ENCODE measurements at regions not wholly inside any gene's neighbourhood (a gene's known extent, or its start where the extent isn't known, plus 50 kb on each side); places are given as distances from the start of the nearest gene placed in this dataset.
"Not testable (repeated sequence)": the region's sequence is repeated elsewhere in the genome, so short reads cannot be mapped to it uniquely, and the experiment has no call there.

DNA sequence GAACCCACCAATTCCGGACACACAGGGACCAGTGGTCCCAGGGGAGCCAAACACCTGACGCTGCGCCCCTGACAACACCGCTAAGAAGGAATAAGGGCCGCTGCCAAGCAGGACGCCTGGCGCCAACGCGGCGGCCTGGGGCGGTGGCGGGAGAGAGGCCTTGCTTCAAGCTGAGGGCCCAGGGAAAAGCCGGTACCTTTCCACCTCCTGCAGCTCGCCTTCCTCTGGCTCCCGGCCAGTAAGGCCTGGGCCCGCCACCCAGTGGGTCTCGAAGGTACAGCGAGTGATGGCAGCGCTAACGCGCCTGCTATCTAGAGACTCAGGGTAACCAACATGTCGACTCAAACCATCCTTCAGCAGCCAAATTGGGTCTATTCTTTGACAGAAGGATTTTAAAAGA lies 1074.1 kb downstream of the SI start:
- Histone ChIP-seq H3K9ac (ENCODE audit: low read length in 2 of 2) (no peak overlapping the region), H3K36me3 (ENCODE audit: control insufficient read depth in 2 of 2, insufficient read depth in 2 of 2, low read length in 2 of 2) (no peaks in the 10 kb centered on the region), H3K27ac (ENCODE audit: low read length) (no peak overlapping the region), H3K4me1 (ENCODE audit: control insufficient read depth, insufficient read depth, low read length) (no peaks in the 10 kb centered on the region), H3K4me3 (ENCODE audit: low read length in 2 of 2) (no peak overlapping the region), H3K27me3 (ENCODE audit: control insufficient read depth in 1 of 2, insufficient read depth in 2 of 2, low read length in 2 of 2) (no peaks in the 10 kb centered on the region), H3K9me3 (ENCODE audit: control insufficient read depth in 2 of 2, low read length in 2 of 2) (no peaks in the 10 kb centered on the region)

- H3K27me3 ChIP-seq (ENCODE audit: control insufficient read depth in 1 of 2, insufficient read depth in 2 of 2, low read length in 2 of 2); H3K36me3 ChIP-seq (ENCODE audit: control insufficient read depth in 2 of 2, insufficient read depth in 2 of 2, low read length in 2 of 2); H3K4me3 ChIP-seq (ENCODE audit: low read length in 2 of 2); H3K4me1 ChIP-seq (ENCODE audit: control insufficient read depth, insufficient read depth, low read length); H3K27ac ChIP-seq (ENCODE audit: low read length); H3K9me3 ChIP-seq (ENCODE audit: control insufficient read depth in 2 of 2, low read length in 2 of 2); H3K9ac ChIP-seq (ENCODE audit: low read length in 2 of 2): not testable (repeated sequence)
These were observed 1075.3 kb downstream of the SI start for GRCh38 chr3:164003016-164003415.

GRCh38 chr3:163983940-163984339 lies 1094.4 kb downstream of the SI start:
- Histone ChIP-seq H3K36me3 (ENCODE audit: control insufficient read depth in 2 of 2, insufficient read depth in 2 of 2, low read length in 2 of 2) (no peaks in the 10 kb centered on the region), H3K4me3 (ENCODE audit: low read length in 2 of 2) (no peak overlapping the region), H3K27ac (ENCODE audit: low read length) (no peak overlapping the region)

GRCh38 chr3:163971861-163972260 lies 1106.4 kb downstream of the SI start:
- Histone ChIP-seq H3K4me1 (ENCODE audit: control insufficient read depth, insufficient read depth, low read length) (no peaks in the 10 kb centered on the region), H3K9ac (ENCODE audit: low read length in 2 of 2) (no peak overlapping the region), H3K9me3 (ENCODE audit: control insufficient read depth in 2 of 2, low read length in 2 of 2) (no peaks in the 10 kb centered on the region)

More at GRCh38 chr3:163983940-163984339, 1094.4 kb downstream of the SI start:
- no peak overlapping the region for H3K9ac ChIP-seq (ENCODE audit: low read length in 2 of 2)
- no peaks in the 10 kb centered on the region for H3K4me1 ChIP-seq (ENCODE audit: control insufficient read depth, insufficient read depth, low read length)
- H3K9me3 ChIP-seq (ENCODE audit: control insufficient read depth in 2 of 2, low read length in 2 of 2) = no peaks in the 10 kb centered on the region
- no peaks in the 10 kb centered on the region for H3K27me3 ChIP-seq (ENCODE audit: control insufficient read depth in 1 of 2, insufficient read depth in 2 of 2, low read length in 2 of 2)

DNA sequence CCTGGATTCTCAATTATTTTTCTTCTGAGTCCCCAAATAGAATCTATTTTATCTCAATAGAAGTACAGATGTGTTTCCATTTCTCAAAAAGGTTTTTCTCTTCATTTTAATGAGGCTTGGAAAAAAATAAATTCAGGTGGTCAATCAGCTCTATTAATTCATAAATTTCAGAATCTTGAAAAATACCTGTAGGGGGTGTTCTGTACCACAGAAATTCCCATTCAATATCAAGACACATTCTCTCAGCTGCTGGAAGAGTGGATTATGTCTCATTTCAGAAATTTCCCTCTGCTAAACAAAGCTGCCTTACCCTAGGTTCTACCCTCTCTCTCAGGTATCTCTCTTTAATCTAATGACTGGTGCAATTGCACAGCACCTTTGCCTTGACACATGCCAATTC lies 1121.2 kb downstream of the SI start:
- Histone ChIP-seq H3K4me1 (ENCODE audit: control insufficient read depth, insufficient read depth, low read length) (no peaks in the 10 kb centered on the region), H3K9me3 (ENCODE audit: control insufficient read depth in 2 of 2, low read length in 2 of 2) (no peaks in the 10 kb centered on the region), H3K27ac (ENCODE audit: low read length) (no peak overlapping the region), H3K27me3 (ENCODE audit: control insufficient read depth in 1 of 2, insufficient read depth in 2 of 2, low read length in 2 of 2) (no peaks in the 10 kb centered on the region), H3K9ac (ENCODE audit: low read length in 2 of 2) (no peak overlapping the region), H3K36me3 (ENCODE audit: control insufficient read depth in 2 of 2, insufficient read depth in 2 of 2, low read length in 2 of 2) (no peaks in the 10 kb centered on the region), H3K4me3 (ENCODE audit: low read length in 2 of 2) (no peak overlapping the region)

More at GRCh38 chr3:163971861-163972260, 1106.4 kb downstream of the SI start:
- Histone ChIP-seq H3K36me3 (ENCODE audit: control insufficient read depth in 2 of 2, insufficient read depth in 2 of 2, low read length in 2 of 2) (no peaks in the 10 kb centered on the region), H3K4me3 (ENCODE audit: low read length in 2 of 2) (no peak overlapping the region), H3K27me3 (ENCODE audit: control insufficient read depth in 1 of 2, insufficient read depth in 2 of 2, low read length in 2 of 2) (no peaks in the 10 kb centered on the region), H3K27ac (ENCODE audit: low read length) (no peak overlapping the region)

DNA sequence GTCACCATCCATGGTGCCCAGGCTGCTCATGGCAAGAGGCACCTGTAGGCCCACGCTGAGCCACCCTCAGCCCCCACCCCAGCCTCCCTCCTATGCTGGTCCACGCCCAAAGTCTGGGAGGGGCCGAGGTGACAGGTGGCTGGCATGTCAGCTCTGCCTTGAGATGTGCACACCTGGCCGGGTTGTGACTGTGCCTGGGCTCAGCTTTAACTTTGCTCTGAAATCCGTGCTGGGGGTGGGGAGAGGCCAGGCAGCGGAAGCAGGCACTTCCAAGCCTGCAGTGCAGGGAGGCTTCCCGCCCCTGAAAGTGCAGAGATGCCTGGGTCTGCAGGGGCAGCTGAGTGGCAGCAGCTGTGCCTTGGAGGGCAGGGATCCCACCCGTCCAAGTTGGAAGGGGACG lies 1124.8 kb downstream of the SI start:
- Histone ChIP-seq H3K4me3 (ENCODE audit: low read length in 2 of 2) (no peak overlapping the region), H3K27ac (ENCODE audit: low read length) (no peak overlapping the region), H3K9me3 (ENCODE audit: control insufficient read depth in 2 of 2, low read length in 2 of 2) (no peaks in the 10 kb centered on the region), H3K27me3 (ENCODE audit: control insufficient read depth in 1 of 2, insufficient read depth in 2 of 2, low read length in 2 of 2) (no peaks in the 10 kb centered on the region), H3K4me1 (ENCODE audit: control insufficient read depth, insufficient read depth, low read length) (no peaks in the 10 kb centered on the region), H3K9ac (ENCODE audit: low read length in 2 of 2) (no peak overlapping the region), H3K36me3 (ENCODE audit: control insufficient read depth in 2 of 2, insufficient read depth in 2 of 2, low read length in 2 of 2) (no peaks in the 10 kb centered on the region)

DNA sequence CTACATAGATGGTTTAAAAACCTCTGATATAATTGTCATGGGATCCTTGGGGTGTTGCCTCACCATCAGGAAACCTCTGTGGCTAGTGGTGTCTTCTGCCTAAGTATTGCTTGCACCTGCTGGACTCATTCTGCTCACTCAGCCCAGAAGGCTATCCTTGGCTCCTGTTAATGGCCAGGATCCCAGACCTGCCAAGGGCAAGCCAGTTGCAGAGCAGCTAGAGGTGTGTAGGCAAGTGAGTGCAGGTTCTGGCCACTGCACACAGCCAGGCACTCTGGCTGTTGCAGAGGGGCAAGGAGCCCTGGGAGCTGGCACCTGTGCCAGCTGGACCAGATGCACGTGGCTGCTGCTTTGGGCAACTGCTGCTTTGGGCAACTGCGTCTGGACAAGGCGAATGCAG lies 1125.8 kb downstream of the SI start:
- Histone ChIP-seq H3K9me3 (ENCODE audit: control insufficient read depth in 2 of 2, low read length in 2 of 2) (no peaks in the 10 kb centered on the region), H3K4me3 (ENCODE audit: low read length in 2 of 2) (no peak overlapping the region), H3K4me1 (ENCODE audit: control insufficient read depth, insufficient read depth, low read length) (no peaks in the 10 kb centered on the region), H3K9ac (ENCODE audit: low read length in 2 of 2) (no peak overlapping the region), H3K36me3 (ENCODE audit: control insufficient read depth in 2 of 2, insufficient read depth in 2 of 2, low read length in 2 of 2) (no peaks in the 10 kb centered on the region), H3K27ac (ENCODE audit: low read length) (no peak overlapping the region), H3K27me3 (ENCODE audit: control insufficient read depth in 1 of 2, insufficient read depth in 2 of 2, low read length in 2 of 2) (no peaks in the 10 kb centered on the region)

DNA sequence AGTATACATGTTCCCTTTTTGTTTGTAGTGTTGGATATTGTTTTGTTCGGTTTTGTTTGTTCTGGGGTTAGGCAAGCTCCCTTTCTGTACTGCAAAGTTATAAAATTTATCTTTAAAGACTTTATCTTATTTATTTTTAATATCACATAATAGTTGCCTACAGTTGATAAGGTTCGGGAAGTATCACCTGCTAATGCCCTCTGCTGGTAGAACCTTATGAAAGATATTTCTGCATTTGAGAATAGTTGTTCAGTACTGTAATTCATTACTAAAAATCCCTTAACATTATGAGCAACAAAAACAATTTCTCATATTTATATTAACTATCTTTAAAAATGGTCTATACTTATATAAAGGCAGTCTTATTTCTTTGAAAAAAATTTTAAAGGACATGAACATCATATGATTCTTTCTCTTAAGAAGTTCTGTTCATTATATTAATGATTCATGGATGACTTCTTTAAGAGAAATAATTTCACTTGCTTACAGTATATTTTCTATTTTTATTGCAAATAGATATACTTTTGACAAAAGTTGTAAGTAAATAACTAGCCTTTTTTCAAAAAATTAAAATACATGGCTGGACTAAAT lies 1126.8 kb downstream of the SI start:
- Histone ChIP-seq H3K36me3 (ENCODE audit: control insufficient read depth in 2 of 2, insufficient read depth in 2 of 2, low read length in 2 of 2) (no peaks in the 10 kb centered on the region), H3K27ac (ENCODE audit: low read length) (no peak overlapping the region), H3K4me3 (ENCODE audit: low read length in 2 of 2) (no peak overlapping the region), H3K9ac (ENCODE audit: low read length in 2 of 2) (no peak overlapping the region), H3K4me1 (ENCODE audit: control insufficient read depth, insufficient read depth, low read length) (no peaks in the 10 kb centered on the region), H3K9me3 (ENCODE audit: control insufficient read depth in 2 of 2, low read length in 2 of 2) (no peaks in the 10 kb centered on the region), H3K27me3 (ENCODE audit: control insufficient read depth in 1 of 2, insufficient read depth in 2 of 2, low read length in 2 of 2) (no peaks in the 10 kb centered on the region)

DNA sequence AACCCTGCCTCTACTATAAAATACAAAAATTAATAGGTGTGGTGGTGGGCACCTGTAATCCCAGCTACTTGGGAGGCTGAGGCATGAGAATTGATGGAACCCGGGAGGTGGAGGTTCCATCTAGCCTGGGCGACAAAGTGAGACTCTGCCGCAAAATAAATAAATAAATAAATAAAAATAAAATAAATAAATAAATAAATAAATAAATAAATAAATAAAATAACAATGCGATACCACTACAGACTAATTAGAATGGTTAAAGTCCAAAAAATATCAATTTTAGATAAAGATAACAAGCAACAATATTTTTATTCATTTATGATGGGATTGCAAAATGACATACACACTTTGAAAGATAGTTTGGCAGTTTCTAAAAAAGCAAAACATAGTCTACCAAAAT lies 1131.5 kb downstream of the SI start:
- no peak overlapping the region for H3K9ac ChIP-seq (ENCODE audit: low read length in 2 of 2)
- no peak overlapping the region for H3K27ac ChIP-seq (ENCODE audit: low read length)
- no peaks in the 10 kb centered on the region for H3K4me1 ChIP-seq (ENCODE audit: control insufficient read depth, insufficient read depth, low read length)
- H3K27me3 ChIP-seq (ENCODE audit: control insufficient read depth in 1 of 2, insufficient read depth in 2 of 2, low read length in 2 of 2) = no peaks in the 10 kb centered on the region
- H3K4me3 ChIP-seq (ENCODE audit: low read length in 2 of 2) = no peak overlapping the region
- H3K36me3 ChIP-seq (ENCODE audit: control insufficient read depth in 2 of 2, insufficient read depth in 2 of 2, low read length in 2 of 2) = no peaks in the 10 kb centered on the region
- no peaks in the 10 kb centered on the region for H3K9me3 ChIP-seq (ENCODE audit: control insufficient read depth in 2 of 2, low read length in 2 of 2)

DNA sequence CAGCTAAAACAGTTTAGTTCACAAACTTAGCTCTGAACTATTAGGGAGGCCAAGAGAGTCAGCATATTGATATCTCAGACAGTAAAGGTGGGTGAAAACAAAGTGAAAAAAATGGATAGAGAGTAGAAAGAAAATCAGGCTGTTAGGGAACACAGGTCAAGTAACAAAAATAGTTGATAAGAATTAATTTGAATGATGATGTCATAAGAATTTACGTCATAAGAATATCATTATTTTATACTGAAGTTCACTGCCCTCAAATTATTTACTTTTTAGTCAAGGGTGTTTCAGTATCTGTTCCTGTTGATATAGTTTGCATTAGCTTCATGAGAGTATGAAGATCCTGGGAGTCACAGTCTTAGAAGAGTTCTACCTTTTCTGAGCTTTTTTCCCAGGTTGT lies 1134.6 kb downstream of the SI start:
- no peak overlapping the region for H3K9ac ChIP-seq (ENCODE audit: low read length in 2 of 2)
- H3K27me3 ChIP-seq (ENCODE audit: control insufficient read depth in 1 of 2, insufficient read depth in 2 of 2, low read length in 2 of 2) = no peaks in the 10 kb centered on the region
- no peak overlapping the region for H3K4me3 ChIP-seq (ENCODE audit: low read length in 2 of 2)
- no peaks in the 10 kb centered on the region for H3K9me3 ChIP-seq (ENCODE audit: control insufficient read depth in 2 of 2, low read length in 2 of 2)
- H3K27ac ChIP-seq (ENCODE audit: low read length) = no peak overlapping the region
- no peaks in the 10 kb centered on the region for H3K36me3 ChIP-seq (ENCODE audit: control insufficient read depth in 2 of 2, insufficient read depth in 2 of 2, low read length in 2 of 2)
- H3K4me1 ChIP-seq (ENCODE audit: control insufficient read depth, insufficient read depth, low read length) = no peaks in the 10 kb centered on the region

DNA sequence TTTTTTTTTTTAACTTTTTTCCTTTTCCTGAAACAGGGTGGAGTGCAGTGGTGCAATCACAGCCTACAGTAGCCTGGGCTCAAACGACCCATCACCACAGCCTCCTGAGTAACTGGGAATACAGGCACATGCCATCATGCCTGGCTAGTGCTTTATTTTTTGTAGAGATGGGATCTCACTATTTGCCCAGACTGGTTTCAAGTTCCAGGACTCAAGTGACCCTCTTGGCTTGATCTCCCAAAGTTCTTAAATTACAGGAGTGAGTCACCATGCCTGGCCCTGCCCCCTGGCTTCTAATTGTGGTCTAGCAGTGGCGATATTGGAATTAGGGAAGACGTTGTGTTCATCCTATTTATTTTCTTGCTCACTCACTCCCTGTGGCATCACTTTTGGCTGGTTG lies 1138.4 kb downstream of the SI start:
- Histone ChIP-seq H3K36me3 (ENCODE audit: control insufficient read depth in 2 of 2, insufficient read depth in 2 of 2, low read length in 2 of 2) (no peaks in the 10 kb centered on the region), H3K27ac (ENCODE audit: low read length) (no peak overlapping the region), H3K4me3 (ENCODE audit: low read length in 2 of 2) (no peak overlapping the region), H3K27me3 (ENCODE audit: control insufficient read depth in 1 of 2, insufficient read depth in 2 of 2, low read length in 2 of 2) (no peaks in the 10 kb centered on the region), H3K4me1 (ENCODE audit: control insufficient read depth, insufficient read depth, low read length) (no peaks in the 10 kb centered on the region), H3K9ac (ENCODE audit: low read length in 2 of 2) (no peak overlapping the region), H3K9me3 (ENCODE audit: control insufficient read depth in 2 of 2, low read length in 2 of 2) (no peaks in the 10 kb centered on the region)
